ENCODE measurements at regions not wholly inside any gene's neighbourhood (a gene's known extent, or its start where the extent isn't known, plus 50 kb on each side); places are given as distances from the start of the nearest gene placed in this dataset.
A peak's percentile ranks its signal among the peaks of the same experiment; 100 is the strongest.

GRCh38 chr2:67841711-67842110 is 221.1 kb downstream of the C1D start:
- no peak for DNase-seq (ENCODE audit: low read depth)
- no peak for TF ChIP-seq CTCF (conservative IDR thresholded peaks at IDR 0.05; ENCODE audit: low read length)
- no peak overlapping the region for H3K4me3 ChIP-seq (ENCODE audit: low read length)

- TF ChIP-seq CTCF (conservative IDR thresholded peaks at IDR 0.05; ENCODE audit: low read length), result no peak
- H3K4me3 ChIP-seq (ENCODE audit: low read length), result no peak overlapping the region
- DNase-seq (ENCODE audit: low read depth), result no peak
Measured at GRCh38 chr2:67842375-67842959, 220.3 kb downstream of the C1D start.

- TF ChIP-seq CTCF (conservative IDR thresholded peaks at IDR 0.05; ENCODE audit: low read length), result no peak
- DNase-seq (ENCODE audit: low read depth), result no peak
- no peak overlapping the region for H3K4me3 ChIP-seq (ENCODE audit: low read length)
Measured at GRCh38 chr2:67844024-67844540, 218.7 kb downstream of the C1D start.

GRCh38 chr2:67845621-67846369 is 217.0 kb downstream of the C1D start:
- no peak for TF ChIP-seq CTCF (conservative IDR thresholded peaks at IDR 0.05; ENCODE audit: low read length)
- DNase-seq (ENCODE audit: low read depth), result no peak
- H3K4me3 ChIP-seq (ENCODE audit: low read length), result peak overlapping the region; percentile 14; the same call in 1 of the 2 replicates

GRCh38 chr2:67846370-67847070 is 216.3 kb downstream of the C1D start:
- TF ChIP-seq CTCF (conservative IDR thresholded peaks at IDR 0.05; ENCODE audit: low read length), result peak; percentile 86
- DNase-seq (ENCODE audit: low read depth), result peak; percentile 88
- peak overlapping the region; percentile 14 for H3K4me3 ChIP-seq (ENCODE audit: low read length)

- DNase-seq (ENCODE audit: low read depth), result no peak
- no peak overlapping the region for H3K4me3 ChIP-seq (ENCODE audit: low read length)
- no peak for TF ChIP-seq CTCF (conservative IDR thresholded peaks at IDR 0.05; ENCODE audit: low read length)
Measured at GRCh38 chr2:67848551-67849285, 214.1 kb downstream of the C1D start.
